ENCODE measurements at regions not wholly inside any gene's neighbourhood (a gene's known extent, or its start where the extent isn't known, plus 50 kb on each side); places are given as distances from the start of the nearest gene placed in this dataset.

GRCh38 chr16:61148930-61149329, 887.3 kb downstream of the CDH8 start:
- Histone ChIP-seq H3F3A (replicated peaks; ENCODE audit: low read depth) (no peaks in the 10 kb centered on the region), H3K4me2 (no peak overlapping the region), H3K79me2 (replicated peaks; ENCODE audit: insufficient read depth) (no peaks in the 10 kb centered on the region), H4K20me1 (replicated peaks; ENCODE audit: insufficient read depth) (no peaks in the 10 kb centered on the region), H3K4me1 (ENCODE audit: insufficient read depth) (no peaks in the 10 kb centered on the region), H3K9me2 (ENCODE audit: insufficient read depth) (no peaks in the 10 kb centered on the region), H3K27ac (ENCODE audit: low read depth) (no peak overlapping the region), H3K4me3 (no peak overlapping the region), H2AFZ (no peak overlapping the region; the same call in 1 of the 2 replicates), H3K36me3 (ENCODE audit: insufficient read depth) (no peaks in the 10 kb centered on the region), H3K27me3 (ENCODE audit: insufficient read depth) (no peaks in the 10 kb centered on the region)
- no peaks in the 10 kb centered on the region for H3K4me1 Mint-ChIP-seq
- peak; percentile 28 for DNase-seq (ENCODE audit: low spot score)
- no peaks in the 10 kb centered on the region for H3K27me3 Mint-ChIP-seq (ENCODE audit: insufficient read depth, low read depth, poor library complexity)
- no peaks in the 10 kb centered on the region for H3K36me3 Mint-ChIP-seq (ENCODE audit: low read depth)
- peak; percentile 34; the same call in 1 of the 3 replicates for ATAC-seq
- TF ChIP-seq EZH2phosphoT487 (IDR thresholded peaks at IDR 0.05; ENCODE audit: unreplicated experiment), result no peak
- TF ChIP-seq CTCF (conservative IDR thresholded peaks at IDR 0.05; ENCODE audit: low read depth in 2 of 2), result peak; percentile 47 to 50
- H3K4me3 Mint-ChIP-seq, result no peak overlapping the region
- no peak overlapping the region for H3K27ac Mint-ChIP-seq
- H3K9me3 Mint-ChIP-seq, result no peaks in the 10 kb centered on the region; the same call in 2 of the 3 replicates

GRCh38 chr16:61146429-61146828, 889.8 kb downstream of the CDH8 start:
- H3K4me1 Mint-ChIP-seq, result no peaks in the 10 kb centered on the region

More at GRCh38 chr16:61146429-61146828, 889.8 kb downstream of the CDH8 start:
- no peaks in the 10 kb centered on the region for H3K27me3 ChIP-seq (ENCODE audit: insufficient read depth)
- H3K4me3 ChIP-seq, result no peak overlapping the region
- Mint-ChIP-seq H3K27ac (no peak overlapping the region), H3K27me3 (ENCODE audit: insufficient read depth, low read depth, poor library complexity) (no peaks in the 10 kb centered on the region), H3K36me3 (ENCODE audit: low read depth) (no peaks in the 10 kb centered on the region), H3K9me3 (no peaks in the 10 kb centered on the region), H3K4me3 (no peak overlapping the region)
- H3K9me2 ChIP-seq (ENCODE audit: insufficient read depth), result no peaks in the 10 kb centered on the region
- DNase-seq (ENCODE audit: low spot score) (no peak), ATAC-seq (no peak)
- H2AFZ ChIP-seq, result no peak overlapping the region
- TF ChIP-seq CTCF (conservative IDR thresholded peaks at IDR 0.05; ENCODE audit: low read depth in 2 of 2), result no peak
- no peak for TF ChIP-seq EZH2phosphoT487 (IDR thresholded peaks at IDR 0.05; ENCODE audit: unreplicated experiment)
- TF ChIP-seq STAT1 (IDR thresholded peaks at IDR 0.05; ENCODE audit: unreplicated experiment), result no peak
- no peak for TF ChIP-seq ETS1 (IDR thresholded peaks at IDR 0.05)
- TF ChIP-seq NANOG (IDR thresholded peaks at IDR 0.05; ENCODE audit: borderline replicate concordance), result no peak
- TF ChIP-seq ZNF114 (CRISPR knock-in tag; IDR thresholded peaks at IDR 0.05), result no peak
- no peak for TF ChIP-seq JUNB (IDR thresholded peaks at IDR 0.05; ENCODE audit: unreplicated experiment)
- TF ChIP-seq REST (IDR thresholded peaks at IDR 0.05; ENCODE audit: unreplicated experiment), result no peak
- H3K27ac ChIP-seq (ENCODE audit: low read depth), result no peak overlapping the region
- no peaks in the 10 kb centered on the region for H3K79me2 ChIP-seq (replicated peaks; ENCODE audit: insufficient read depth)
- no peaks in the 10 kb centered on the region for H3K4me1 ChIP-seq (ENCODE audit: insufficient read depth)
- H3K4me2 ChIP-seq, result no peak overlapping the region
- H3F3A ChIP-seq (replicated peaks; ENCODE audit: low read depth), result no peaks in the 10 kb centered on the region
- H4K20me1 ChIP-seq (replicated peaks; ENCODE audit: insufficient read depth), result no peaks in the 10 kb centered on the region
- no peaks in the 10 kb centered on the region for H3K36me3 ChIP-seq (ENCODE audit: insufficient read depth)
